ENCODE measurements at regions not wholly inside any gene's neighbourhood (a gene's known extent, or its start where the extent isn't known, plus 50 kb on each side); places are given as distances from the start of the nearest gene placed in this dataset.

GRCh38 chr15:96119734-96120133 lies 210.8 kb upstream of the NR2F2 start:
- Histone ChIP-seq H3K9me2 (ENCODE audit: insufficient read depth) (no peaks in the 10 kb centered on the region), H3K79me2 (ENCODE audit: insufficient read depth) (no peaks in the 10 kb centered on the region), H3K9ac (no peak overlapping the region), H3K4me2 (ENCODE audit: unreplicated experiment) (no peak overlapping the region), H3K27ac (no peak overlapping the region), H4K20me1 (ENCODE audit: insufficient read depth) (no peaks in the 10 kb centered on the region), H3F3A (ENCODE audit: insufficient read depth) (peaks cover 17% of the 10 kb centered on the region), H3K4me3 (no peak overlapping the region), H3K4me1 (ENCODE audit: insufficient read depth) (peaks cover 16% of the 10 kb centered on the region), H3K27me3 (replicated peaks; ENCODE audit: insufficient read depth) (no peaks in the 10 kb centered on the region), H3K9me3 (ENCODE audit: low read depth) (no peaks in the 10 kb centered on the region), H2AFZ (no peak overlapping the region), H3K36me3 (ENCODE audit: low read depth) (no peaks in the 10 kb centered on the region)
- no peak for DNase-seq
- WGBS, 2 experiments (ENCODE audit: low coverage in 1 of 2, low lambda C conversion rate in 2 of 2, missing lambda C conversion rate in 2 of 2): 82 to 83% methylated on average over 12 of the region's 12 CpGs
- TF ChIP-seq EZH2 (IDR thresholded peaks at IDR 0.05; ENCODE audit: insufficient read depth, poor library complexity, severe bottlenecking) (no peak), EZH2phosphoT487 (IDR thresholded peaks at IDR 0.05; ENCODE audit: insufficient read depth, low read depth) (no peak)
- in situ Hi-C loops (cut with MboI): no loop called here

GRCh38 chr15:96121086-96121920 lies 209.2 kb upstream of the NR2F2 start:
- TF ChIP-seq EZH2 (IDR thresholded peaks at IDR 0.05; ENCODE audit: insufficient read depth, poor library complexity, severe bottlenecking) (no peak), EZH2phosphoT487 (IDR thresholded peaks at IDR 0.05; ENCODE audit: insufficient read depth, low read depth) (no peak)
- in situ Hi-C loops (cut with MboI): no loop called here
- 88 to 92% methylated on average over 12 of the region's 12 CpGs for WGBS, 2 experiments (ENCODE audit: low coverage in 1 of 2, low lambda C conversion rate in 2 of 2, missing lambda C conversion rate in 2 of 2)
- Histone ChIP-seq H3K9me2 (ENCODE audit: insufficient read depth) (no peaks in the 10 kb centered on the region), H3K4me1 (ENCODE audit: insufficient read depth) (peaks cover 8% of the 10 kb centered on the region), H3K36me3 (ENCODE audit: low read depth) (no peaks in the 10 kb centered on the region), H4K20me1 (ENCODE audit: insufficient read depth) (no peaks in the 10 kb centered on the region), H2AFZ (no peak overlapping the region), H3F3A (ENCODE audit: insufficient read depth) (peaks cover 17% of the 10 kb centered on the region), H3K9me3 (ENCODE audit: low read depth) (no peaks in the 10 kb centered on the region), H3K27ac (no peak overlapping the region), H3K27me3 (replicated peaks; ENCODE audit: insufficient read depth) (no peaks in the 10 kb centered on the region), H3K9ac (no peak overlapping the region), H3K4me3 (no peak overlapping the region), H3K79me2 (ENCODE audit: insufficient read depth) (no peaks in the 10 kb centered on the region), H3K4me2 (ENCODE audit: unreplicated experiment) (no peak overlapping the region)
- DNase-seq: peak; percentile 45

GRCh38 chr15:96122077-96123027 lies 208.1 kb upstream of the NR2F2 start:
- H3K27ac ChIP-seq: no peak overlapping the region
- no peak overlapping the region for H3K4me3 ChIP-seq
- 77 to 81% methylated on average over 5 of the region's 5 CpGs for WGBS, 2 experiments (ENCODE audit: low coverage in 1 of 2, low lambda C conversion rate in 2 of 2, missing lambda C conversion rate in 2 of 2)
- H3K79me2 ChIP-seq (ENCODE audit: insufficient read depth): no peaks in the 10 kb centered on the region
- H3K9me2 ChIP-seq (ENCODE audit: insufficient read depth): no peaks in the 10 kb centered on the region
- peak; percentile 69 for DNase-seq
- no peak overlapping the region for H3K9ac ChIP-seq
- in situ Hi-C loops (cut with MboI): no loop called here
- no peaks in the 10 kb centered on the region for H3K36me3 ChIP-seq (ENCODE audit: low read depth)
- peaks cover 8% of the 10 kb centered on the region for H3K4me1 ChIP-seq (ENCODE audit: insufficient read depth)
- no peaks in the 10 kb centered on the region for H3K27me3 ChIP-seq (replicated peaks; ENCODE audit: insufficient read depth)
- H3K9me3 ChIP-seq (ENCODE audit: low read depth): no peaks in the 10 kb centered on the region
- peak overlapping the region; percentile 22 for H3K4me2 ChIP-seq (ENCODE audit: unreplicated experiment)
- TF ChIP-seq EZH2phosphoT487 (IDR thresholded peaks at IDR 0.05; ENCODE audit: insufficient read depth, low read depth) (no peak), EZH2 (IDR thresholded peaks at IDR 0.05; ENCODE audit: insufficient read depth, poor library complexity, severe bottlenecking) (no peak)
- H3F3A ChIP-seq (ENCODE audit: insufficient read depth): peaks cover 17% of the 10 kb centered on the region
- H2AFZ ChIP-seq: no peak overlapping the region
- no peaks in the 10 kb centered on the region for H4K20me1 ChIP-seq (ENCODE audit: insufficient read depth)

GRCh38 chr15:96123028-96123400 lies 207.5 kb upstream of the NR2F2 start:
- Histone ChIP-seq H3K4me3 (no peak overlapping the region), H3K36me3 (ENCODE audit: low read depth) (no peaks in the 10 kb centered on the region), H3K27me3 (replicated peaks; ENCODE audit: insufficient read depth) (no peaks in the 10 kb centered on the region), H3K4me2 (ENCODE audit: unreplicated experiment) (no peak overlapping the region), H2AFZ (no peak overlapping the region), H3K9me2 (ENCODE audit: insufficient read depth) (no peaks in the 10 kb centered on the region), H3K27ac (no peak overlapping the region), H3K79me2 (ENCODE audit: insufficient read depth) (no peaks in the 10 kb centered on the region), H4K20me1 (ENCODE audit: insufficient read depth) (no peaks in the 10 kb centered on the region), H3K4me1 (ENCODE audit: insufficient read depth) (peaks cover 8% of the 10 kb centered on the region), H3K9me3 (ENCODE audit: low read depth) (no peaks in the 10 kb centered on the region), H3F3A (ENCODE audit: insufficient read depth) (peaks cover 17% of the 10 kb centered on the region), H3K9ac (no peak overlapping the region)
- TF ChIP-seq EZH2 (IDR thresholded peaks at IDR 0.05; ENCODE audit: insufficient read depth, poor library complexity, severe bottlenecking) (no peak), EZH2phosphoT487 (IDR thresholded peaks at IDR 0.05; ENCODE audit: insufficient read depth, low read depth) (no peak)
- WGBS, 2 experiments (ENCODE audit: low coverage in 1 of 2, low lambda C conversion rate in 2 of 2, missing lambda C conversion rate in 2 of 2): 87% methylated on average over 7 of the region's 7 CpGs
- DNase-seq: no peak
- in situ Hi-C loops (cut with MboI): no loop called here

Measured in GM23248 (cell line).